ENCODE measurements at regions not wholly inside any gene's neighbourhood (a gene's known extent, or its start where the extent isn't known, plus 50 kb on each side); places are given as distances from the start of the nearest gene placed in this dataset.

GRCh38 chr2:176845718-176846117, 366.9 kb upstream of the HNRNPA3 start:
- no peaks in the 10 kb centered on the region for H3K9me3 ChIP-seq
- H3K4me3 ChIP-seq, result no peak overlapping the region
- no peak overlapping the region for H3K4me2 ChIP-seq
- DNase-seq (ENCODE audit: low read depth in 1 of 2, low spot score in 1 of 2), result no peak
- ChIA-PET POLR2A (no interaction called here), CTCF (interaction anchor here (0.6 to 0.9 kb wide), 2 partner anchors 29 to 36 kb away, joined by 3 to 4 read pairs; no protein-coding TSS in a partner anchor)
- no peaks in the 10 kb centered on the region for H3K4me1 ChIP-seq
- no peak for ATAC-seq
- TF ChIP-seq, protein P1, sequence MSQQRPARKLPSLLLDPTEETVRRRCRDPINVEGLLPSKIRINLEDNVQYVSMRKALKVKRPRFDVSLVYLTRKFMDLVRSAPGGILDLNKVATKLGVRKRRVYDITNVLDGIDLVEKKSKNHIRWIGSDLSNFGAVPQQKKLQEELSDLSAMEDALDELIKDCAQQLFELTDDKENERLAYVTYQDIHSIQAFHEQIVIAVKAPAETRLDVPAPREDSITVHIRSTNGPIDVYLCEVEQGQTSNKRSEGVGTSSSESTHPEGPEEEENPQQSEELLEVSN (IDR thresholded peaks at IDR 0.05; ENCODE audit: borderline replicate concordance, low read depth), result no peak
- TF ChIP-seq, protein P2, sequence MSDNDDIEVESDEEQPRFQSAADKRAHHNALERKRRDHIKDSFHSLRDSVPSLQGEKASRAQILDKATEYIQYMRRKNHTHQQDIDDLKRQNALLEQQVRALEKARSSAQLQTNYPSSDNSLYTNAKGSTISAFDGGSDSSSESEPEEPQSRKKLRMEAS (IDR thresholded peaks at IDR 0.05), result no peak
- TF ChIP-seq NR3C1 (IDR thresholded peaks at IDR 0.05) (no peak), HDAC2 (IDR thresholded peaks at IDR 0.05) (no peak), BHLHE40 (IDR thresholded peaks at IDR 0.05; ENCODE audit: low read depth, low read length) (no peak), RCOR1 (IDR thresholded peaks at IDR 0.05; ENCODE audit: low read depth, low read length) (no peak), HOXA7 (CRISPR knock-in tag; IDR thresholded peaks at IDR 0.05) (no peak), EHMT2 (IDR thresholded peaks at IDR 0.05; ENCODE audit: low read depth) (no peak), SREBF2 (IDR thresholded peaks at IDR 0.05) (no peak), CBX8 (IDR thresholded peaks at IDR 0.05) (no peak)
- whole genome bisulfite sequencing (ENCODE audit: missing lambda C conversion rate), result 5% methylated on average over 2 of the region's 2 CpGs
- no peak for FAIRE-seq
- H3K27ac ChIP-seq, result no peak overlapping the region

DNA sequence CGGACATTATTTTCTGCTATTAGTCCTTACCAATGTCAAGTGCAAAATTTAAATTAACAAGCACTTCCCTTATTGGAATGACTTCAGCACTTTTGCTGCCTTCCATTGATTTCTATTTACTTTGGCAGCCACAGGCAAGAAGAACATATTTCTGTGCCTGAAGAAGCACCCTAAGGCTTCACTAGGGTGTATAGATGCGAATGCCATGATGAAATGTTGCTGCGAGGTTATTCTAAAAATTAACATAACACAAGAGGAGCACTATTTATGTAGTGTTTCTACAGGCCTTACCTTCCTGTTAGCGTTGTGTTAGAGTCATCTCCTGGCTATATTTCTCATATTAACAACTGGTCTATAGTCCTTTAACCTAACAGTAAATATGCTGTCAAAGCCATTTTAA, 365.0 kb upstream of the HNRNPA3 start:
- 9% methylated on average over 4 of the region's 4 CpGs for WGBS (ENCODE audit: missing lambda C conversion rate)
- no peak for TF ChIP-seq KDM1A (IDR thresholded peaks at IDR 0.05; ENCODE audit: low read depth)
- no peak for TF ChIP-seq CTCF (IDR thresholded peaks at IDR 0.05)
- TF ChIP-seq PBX3 (IDR thresholded peaks at IDR 0.05), result no peak
- TF ChIP-seq FOXS1 (CRISPR knock-in tag; IDR thresholded peaks at IDR 0.05), result no peak
- no peak for TF ChIP-seq CBX8 (IDR thresholded peaks at IDR 0.05)
- no peak for TF ChIP-seq EHMT2 (IDR thresholded peaks at IDR 0.05; ENCODE audit: low read depth)
- no peak for TF ChIP-seq EHF (CRISPR knock-in tag; IDR thresholded peaks at IDR 0.05)
- H3K4me3 ChIP-seq, result no peak overlapping the region
- FAIRE-seq (no peak), DNase-seq (ENCODE audit: low read depth in 1 of 2, low spot score in 1 of 2) (no peak), ATAC-seq (no peak)
- no peak overlapping the region for H3K27ac ChIP-seq
- no peaks in the 10 kb centered on the region for H3K9me3 ChIP-seq
- no peak overlapping the region for H3K4me2 ChIP-seq
- POLR2A ChIA-PET, result no interaction called here
- CTCF ChIA-PET, result no interaction called here
- H3K4me1 ChIP-seq, result no peaks in the 10 kb centered on the region

- FAIRE-seq, result no peak
- ChIA-PET POLR2A (no interaction called here), CTCF (interaction anchor here (1.3 kb wide), 1 partner anchor 300 kb away, joined by 4 read pairs; no protein-coding TSS in a partner anchor)
- H3K4me3 ChIP-seq, result no peak overlapping the region
- no peak overlapping the region for H3K4me2 ChIP-seq
- ATAC-seq, result no peak
- TF ChIP-seq HOXB13 (CRISPR knock-in tag; IDR thresholded peaks at IDR 0.05; ENCODE audit: low read depth), result no peak
- TF ChIP-seq, protein P3, sequence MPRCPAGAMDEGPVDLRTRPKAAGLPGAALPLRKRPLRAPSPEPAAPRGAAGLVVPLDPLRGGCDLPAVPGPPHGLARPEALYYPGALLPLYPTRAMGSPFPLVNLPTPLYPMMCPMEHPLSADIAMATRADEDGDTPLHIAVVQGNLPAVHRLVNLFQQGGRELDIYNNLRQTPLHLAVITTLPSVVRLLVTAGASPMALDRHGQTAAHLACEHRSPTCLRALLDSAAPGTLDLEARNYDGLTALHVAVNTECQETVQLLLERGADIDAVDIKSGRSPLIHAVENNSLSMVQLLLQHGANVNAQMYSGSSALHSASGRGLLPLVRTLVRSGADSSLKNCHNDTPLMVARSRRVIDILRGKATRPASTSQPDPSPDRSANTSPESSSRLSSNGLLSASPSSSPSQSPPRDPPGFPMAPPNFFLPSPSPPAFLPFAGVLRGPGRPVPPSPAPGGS (IDR thresholded peaks at IDR 0.05), result no peak
- no peak for TF ChIP-seq CTCF (IDR thresholded peaks at IDR 0.05)
- TF ChIP-seq HEYL (CRISPR knock-in tag; IDR thresholded peaks at IDR 0.05), result no peak
- TF ChIP-seq, protein P2 (IDR thresholded peaks at IDR 0.05), result no peak
- TF ChIP-seq BHLHE40 (IDR thresholded peaks at IDR 0.05; ENCODE audit: low read depth, low read length), result no peak
- TF ChIP-seq GATA3 (IDR thresholded peaks at IDR 0.05; ENCODE audit: borderline replicate concordance), result no peak
- TF ChIP-seq, protein P4, sequence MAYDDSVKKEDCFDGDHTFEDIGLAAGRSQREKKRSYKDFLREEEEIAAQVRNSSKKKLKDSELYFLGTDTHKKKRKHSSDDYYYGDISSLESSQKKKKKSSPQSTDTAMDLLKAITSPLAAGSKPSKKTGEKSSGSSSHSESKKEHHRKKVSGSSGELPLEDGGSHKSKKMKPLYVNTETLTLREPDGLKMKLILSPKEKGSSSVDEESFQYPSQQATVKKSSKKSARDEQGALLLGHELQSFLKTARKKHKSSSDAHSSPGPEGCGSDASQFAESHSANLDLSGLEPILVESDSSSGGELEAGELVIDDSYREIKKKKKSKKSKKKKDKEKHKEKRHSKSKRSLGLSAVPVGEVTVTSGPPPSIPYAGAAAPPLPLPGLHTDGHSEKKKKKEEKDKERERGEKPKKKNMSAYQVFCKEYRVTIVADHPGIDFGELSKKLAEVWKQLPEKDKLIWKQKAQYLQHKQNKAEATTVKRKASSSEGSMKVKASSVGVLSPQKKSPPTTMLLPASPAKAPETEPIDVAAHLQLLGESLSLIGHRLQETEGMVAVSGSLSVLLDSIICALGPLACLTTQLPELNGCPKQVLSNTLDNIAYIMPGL (CRISPR knock-in tag; IDR thresholded peaks at IDR 0.05; ENCODE audit: borderline replicate concordance), result no peak
- no peak for TF ChIP-seq ZSCAN20 (CRISPR knock-in tag; IDR thresholded peaks at IDR 0.05)
- H3K9me3 ChIP-seq, result no peaks in the 10 kb centered on the region
- WGBS (ENCODE audit: missing lambda C conversion rate), result 52% methylated on average over 7 of the region's 8 CpGs
- no peaks in the 10 kb centered on the region for H3K4me1 ChIP-seq
- H3K27ac ChIP-seq, result no peak overlapping the region
- no peak for DNase-seq (ENCODE audit: low read depth in 1 of 2, low spot score in 1 of 2)
These were observed 363.8 kb upstream of the HNRNPA3 start for GRCh38 chr2:176848844-176849243.

All from A549 (cell line).